Skin epidermis (tissue), 12 donors: ENCODE measurements at regions not wholly inside any gene's neighbourhood (a gene's known extent, or its start where the extent isn't known, plus 50 kb on each side); places are given as distances from the start of the nearest gene placed in this dataset.
"Not testable (repeated sequence)": the region's sequence is repeated elsewhere in the genome, so short reads cannot be mapped to it uniquely, and the experiment has no call there.

Source experiments
- H3K27ac ChIP-seq, 21 experiments: fragments of 200-600 bp; sonication (generic) in 11 of 21; one replicate each; pipeline ENCODE4 v1.5.0; 2020; ENCODE audit warnings: mild to moderate bottlenecking in 3 of 21, inconsistent platforms in 2 of 21, moderate library complexity in 2 of 21
- H3K4me3 ChIP-seq, 7 experiments: fragments of 200-600 bp; sonication (generic) in 2 of 7; one replicate each; pipeline ENCODE4 v1.5.0; 2020; ENCODE audit warnings: inconsistent platforms in 2 of 7, mild to moderate bottlenecking in 2 of 7, moderate library complexity in 1 of 7

GRCh38 chr7:10472115-10472514, 501.6 kb upstream of the PHF14 start:
- no peak overlapping the region for H3K4me3 ChIP-seq
- no peak overlapping the region for H3K27ac ChIP-seq

- no peak overlapping the region for H3K4me3 ChIP-seq
- no peak overlapping the region for H3K27ac ChIP-seq
Measured at GRCh38 chr7:10473569-10473968, 500.1 kb upstream of the PHF14 start.

- Histone ChIP-seq H3K4me3 (no peak overlapping the region), H3K27ac (no peak overlapping the region)
Measured at GRCh38 chr7:10474048-10474447, 499.6 kb upstream of the PHF14 start.

DNA sequence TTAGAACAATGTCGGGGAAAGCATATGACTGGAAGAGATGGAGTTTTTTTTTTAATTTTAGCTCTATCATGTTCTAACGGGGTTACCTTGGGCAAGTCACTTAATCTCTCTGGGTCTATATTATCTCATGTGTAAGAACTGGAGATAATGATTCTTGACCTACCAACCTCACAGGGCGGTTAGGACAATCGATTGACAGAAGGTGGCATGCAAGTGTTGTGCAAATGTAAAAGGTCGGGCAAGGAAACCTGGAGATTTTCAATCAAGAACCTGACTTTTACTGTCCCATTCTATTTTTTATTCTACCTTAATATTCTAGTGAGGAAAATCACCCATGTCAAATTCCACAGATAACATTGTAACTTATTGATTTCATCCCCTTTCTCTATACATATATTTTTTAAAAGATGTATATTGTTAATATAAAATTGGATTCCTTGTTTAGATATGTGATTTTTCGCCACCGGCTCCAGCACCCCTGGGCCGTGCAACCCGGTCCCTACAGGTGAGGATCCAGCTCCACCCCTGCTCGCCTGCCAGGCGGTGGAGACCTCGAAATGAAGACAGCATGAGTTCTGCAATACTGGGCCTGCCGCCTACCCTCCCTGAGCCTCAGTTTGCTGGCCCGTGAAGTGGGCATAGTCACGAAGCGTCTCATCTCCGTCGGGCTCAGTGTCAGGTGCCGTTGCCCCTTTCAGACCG, 497.6 kb upstream of the PHF14 start:
- Histone ChIP-seq H3K4me3 (no peak overlapping the region), H3K27ac (no peak overlapping the region)

DNA sequence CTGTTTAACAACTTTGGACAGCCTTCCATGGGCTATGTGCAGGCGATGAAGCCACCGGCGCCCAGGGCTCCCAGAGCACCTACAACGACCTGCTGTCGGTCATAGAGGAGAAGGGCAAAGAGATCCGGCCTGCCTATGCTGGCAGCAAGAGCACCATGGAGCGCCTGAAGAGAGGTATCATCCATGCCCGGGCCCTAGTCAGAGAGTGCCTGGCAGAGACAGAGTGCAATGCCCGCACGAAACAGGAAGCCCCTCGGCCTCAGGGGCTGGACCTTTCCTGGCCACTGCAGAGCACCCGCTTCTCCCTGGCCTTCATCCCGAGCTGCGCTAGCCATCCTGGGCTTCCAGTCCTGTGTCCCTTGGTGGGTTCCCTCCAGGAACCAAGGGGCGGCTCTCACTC, 497.0 kb upstream of the PHF14 start:
- no peak overlapping the region for H3K4me3 ChIP-seq
- H3K27ac ChIP-seq = no peak overlapping the region

DNA sequence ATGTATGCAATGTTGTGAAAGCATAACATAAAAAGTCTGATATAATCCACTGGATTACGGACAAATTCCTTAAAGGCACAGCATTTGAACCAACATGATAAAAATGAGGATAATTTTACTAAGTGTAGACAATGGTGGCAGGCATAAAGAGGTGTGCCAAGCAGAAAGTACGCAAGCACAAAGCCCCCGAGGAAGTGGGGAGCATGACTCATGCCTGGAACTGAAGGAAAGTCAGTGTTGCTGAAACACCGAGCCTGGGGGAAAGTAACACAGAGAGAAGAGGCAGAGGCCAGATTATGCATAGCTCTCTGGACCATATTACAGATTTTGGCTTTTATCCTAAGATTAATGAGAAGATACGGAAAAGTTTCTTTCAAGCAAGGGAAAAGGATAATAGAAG, 490.0 kb upstream of the PHF14 start:
- no peak overlapping the region for H3K4me3 ChIP-seq
- H3K27ac ChIP-seq = no peak overlapping the region

- Histone ChIP-seq H3K4me3 (no peak overlapping the region), H3K27ac (no peak overlapping the region)
Measured at GRCh38 chr7:10484767-10485166, 488.9 kb upstream of the PHF14 start.

DNA sequence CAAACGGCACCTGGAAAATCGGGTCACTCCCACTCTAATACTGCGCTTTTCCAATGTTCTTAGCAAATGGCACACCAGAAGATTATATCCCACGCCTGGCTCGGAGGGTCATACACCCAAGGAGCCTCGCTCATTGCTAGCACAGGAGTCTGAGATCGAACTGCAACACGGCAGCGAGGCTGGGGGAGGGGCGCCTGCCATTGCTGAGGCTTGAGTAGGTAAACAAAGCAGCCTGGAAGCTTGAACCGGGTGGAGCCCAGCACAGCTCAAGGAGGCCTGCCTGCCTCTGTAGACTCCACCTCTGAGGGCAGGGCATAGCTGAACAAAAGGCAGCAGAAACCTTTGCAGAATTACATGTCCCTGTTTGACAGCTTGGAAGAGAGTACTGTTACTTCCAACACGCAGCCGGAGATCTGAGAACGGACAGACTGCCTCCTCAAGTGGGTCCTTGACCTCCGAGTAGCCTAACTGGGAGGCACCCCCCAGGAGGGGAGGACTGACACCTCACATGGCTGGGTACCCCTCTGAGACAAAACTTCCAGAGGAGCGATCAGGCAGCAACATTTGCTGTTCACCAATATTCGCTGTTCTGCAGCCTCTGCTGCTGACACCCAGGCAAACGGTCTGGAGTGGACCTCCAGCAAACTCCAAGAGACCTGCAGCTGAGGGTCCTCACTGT, 472.3 kb upstream of the PHF14 start:
- H3K27ac ChIP-seq, H3K4me3 ChIP-seq: not testable (repeated sequence)

GRCh38 chr7:10507032-10507431, 466.6 kb upstream of the PHF14 start:
- no peak overlapping the region for H3K27ac ChIP-seq
- H3K4me3 ChIP-seq = no peak overlapping the region

DNA sequence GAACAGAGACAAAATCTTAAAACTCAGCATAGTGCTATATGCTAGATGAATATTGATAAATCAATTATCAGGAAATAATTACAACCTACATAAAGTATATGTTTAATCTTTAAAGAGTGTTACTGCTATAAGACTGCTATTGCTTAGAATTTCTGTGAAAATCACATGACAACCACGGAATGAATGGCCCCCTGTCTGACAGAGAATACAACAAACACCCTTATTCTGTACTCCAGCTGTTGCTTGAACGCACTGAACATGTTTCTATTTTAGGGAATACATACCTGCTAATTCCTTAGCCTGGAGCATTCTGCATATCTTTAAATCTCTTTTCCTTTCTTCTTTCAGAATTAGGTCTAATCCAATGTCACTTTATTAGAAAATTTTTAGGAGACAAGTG, 452.4 kb upstream of the PHF14 start:
- no peak overlapping the region for H3K27ac ChIP-seq
- no peak overlapping the region for H3K4me3 ChIP-seq

- not testable (repeated sequence) for H3K4me3 ChIP-seq
Measured at GRCh38 chr7:10533429-10533828, 440.2 kb upstream of the PHF14 start.

GRCh38 chr7:10536561-10536960, 437.1 kb upstream of the PHF14 start:
- H3K27ac ChIP-seq = no peak overlapping the region
- H3K4me3 ChIP-seq = no peak overlapping the region

More at GRCh38 chr7:10533429-10533828, 440.2 kb upstream of the PHF14 start:
- H3K27ac ChIP-seq = not testable (repeated sequence)

DNA sequence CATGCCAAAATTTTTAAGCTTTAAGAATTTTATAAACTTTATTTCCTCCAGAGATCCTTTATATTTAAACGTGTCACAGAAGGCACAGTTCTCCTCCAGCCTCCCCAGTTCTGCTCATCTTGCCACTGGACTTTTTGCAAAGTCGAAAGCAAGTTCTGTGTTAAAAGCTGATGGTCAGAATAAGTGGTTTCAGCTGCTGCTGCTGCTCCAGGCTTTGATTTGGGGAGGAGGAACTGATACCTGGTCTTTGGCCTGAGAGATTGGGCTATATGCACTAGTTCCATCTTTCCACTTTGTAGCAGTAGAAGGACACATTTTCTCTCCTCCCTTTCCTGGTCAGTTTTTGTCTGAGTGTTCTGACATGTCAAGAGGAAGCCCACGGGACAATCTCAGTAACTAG, 435.9 kb upstream of the PHF14 start:
- H3K27ac ChIP-seq = no peak overlapping the region
- no peak overlapping the region for H3K4me3 ChIP-seq

DNA sequence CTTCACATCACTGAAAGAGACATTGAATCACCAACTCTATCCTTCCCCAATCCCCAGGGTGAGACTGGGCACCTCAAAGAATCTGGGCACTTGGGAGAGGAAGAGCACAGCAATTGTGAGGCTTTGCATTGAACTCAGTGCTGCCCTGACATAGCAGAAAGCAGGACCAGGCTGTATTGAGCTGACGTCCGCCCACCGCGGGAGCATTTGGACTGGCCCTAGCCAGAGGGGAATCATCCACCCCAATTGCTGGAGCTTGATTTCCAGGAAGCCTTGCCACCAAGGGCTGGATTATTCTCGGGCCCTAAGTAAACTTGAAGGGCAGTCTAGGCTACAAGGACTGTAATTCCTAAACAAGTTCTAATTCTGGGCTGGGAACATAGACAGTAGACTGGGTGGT, 416.3 kb upstream of the PHF14 start:
- Histone ChIP-seq H3K4me3 (no peak overlapping the region), H3K27ac (no peak overlapping the region)

DNA sequence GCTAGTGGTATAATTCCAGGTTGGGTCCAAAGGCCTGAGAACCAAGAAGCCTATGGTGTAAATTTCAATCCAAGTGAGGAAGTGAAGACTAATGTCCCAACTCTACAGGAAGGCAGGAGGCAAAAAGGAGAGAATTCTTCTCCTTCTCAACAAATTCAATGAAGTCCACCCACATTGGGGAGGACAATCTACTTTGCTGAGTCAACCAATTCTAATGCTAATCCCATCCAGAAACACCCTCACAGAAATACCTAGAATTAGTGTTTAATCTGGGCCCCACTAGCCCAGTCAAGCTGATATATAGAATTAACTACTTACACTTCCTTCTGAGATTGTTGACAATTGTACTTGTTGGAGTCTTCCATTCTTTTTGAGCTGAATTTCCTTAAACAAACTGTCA, 413.2 kb upstream of the PHF14 start:
- Histone ChIP-seq H3K27ac (no peak overlapping the region), H3K4me3 (no peak overlapping the region)

DNA sequence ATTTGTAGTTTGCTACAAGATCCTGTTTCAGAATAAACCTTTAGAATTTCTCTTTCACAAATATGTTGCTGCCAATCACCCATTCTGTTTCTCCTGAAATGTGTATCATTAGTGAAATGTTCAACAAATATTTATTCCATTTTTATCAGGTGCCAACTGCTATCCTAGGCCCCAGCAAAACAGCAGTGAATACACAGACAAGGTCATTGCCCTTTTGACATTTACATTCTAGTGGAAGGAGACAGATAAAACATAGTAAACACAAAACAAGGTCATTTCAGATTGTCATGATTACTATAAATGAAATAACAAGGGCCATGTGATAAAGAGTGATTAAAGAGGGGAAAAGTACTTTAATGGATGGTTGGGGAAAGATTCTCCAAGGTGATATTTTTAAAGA, 404.8 kb upstream of the PHF14 start:
- no peak overlapping the region for H3K4me3 ChIP-seq
- H3K27ac ChIP-seq = no peak overlapping the region

DNA sequence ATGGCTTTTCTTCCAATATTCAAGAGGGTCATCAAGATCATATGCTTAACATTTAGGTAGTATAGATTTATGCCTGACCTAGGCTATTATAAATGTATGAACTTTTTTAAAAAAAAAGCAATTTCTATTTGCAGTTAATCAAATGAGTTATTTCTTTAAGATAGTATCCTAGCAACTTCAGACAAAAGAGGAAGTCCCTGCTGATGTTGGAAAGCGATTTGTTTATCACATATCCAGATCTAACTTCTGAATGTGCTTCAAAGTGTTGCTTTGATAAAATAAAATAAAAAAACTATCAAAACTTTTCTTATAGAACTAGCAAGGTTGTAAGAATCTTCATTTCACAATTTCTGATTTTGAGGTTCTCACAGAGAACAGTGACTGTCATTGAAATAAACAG, 401.9 kb upstream of the PHF14 start:
- H3K4me3 ChIP-seq = no peak overlapping the region

DNA sequence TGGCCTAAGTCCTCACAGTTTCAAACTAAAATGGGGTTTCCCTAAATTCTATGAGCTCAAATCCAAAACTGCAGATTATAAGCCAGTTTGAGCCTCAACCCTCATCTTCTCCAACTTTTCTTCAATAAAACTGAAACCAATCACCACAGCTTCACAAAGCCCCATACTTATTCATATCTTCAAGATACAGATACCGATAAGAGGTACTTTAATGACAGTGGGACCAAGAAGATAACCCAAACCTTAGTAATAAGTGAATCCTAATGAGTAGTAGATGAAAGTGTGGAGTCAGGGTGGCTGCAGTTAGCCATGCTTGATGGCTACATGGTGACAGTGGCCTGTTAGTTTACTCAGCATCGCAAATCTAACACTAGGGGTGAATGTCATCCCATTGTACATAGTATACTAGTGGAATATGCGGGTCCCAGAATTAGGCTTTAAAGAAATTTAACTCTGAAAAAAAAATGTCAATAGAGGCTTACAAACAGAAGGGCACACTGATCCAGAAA, 395.8 kb upstream of the PHF14 start:
- Histone ChIP-seq H3K27ac (no peak overlapping the region), H3K4me3 (no peak overlapping the region)

More for the DNA sequence above, 401.9 kb upstream of the PHF14 start:
- no peak overlapping the region for H3K27ac ChIP-seq

GRCh38 chr7:10579561-10579960, 394.1 kb upstream of the PHF14 start:
- Histone ChIP-seq H3K4me3 (no peak overlapping the region), H3K27ac (no peak overlapping the region)

GRCh38 chr7:10584886-10585285, 388.8 kb upstream of the PHF14 start:
- Histone ChIP-seq H3K4me3 (no peak overlapping the region), H3K27ac (no peak overlapping the region)

GRCh38 chr7:10588084-10588483, 385.6 kb upstream of the PHF14 start:
- no peak overlapping the region for H3K4me3 ChIP-seq

DNA sequence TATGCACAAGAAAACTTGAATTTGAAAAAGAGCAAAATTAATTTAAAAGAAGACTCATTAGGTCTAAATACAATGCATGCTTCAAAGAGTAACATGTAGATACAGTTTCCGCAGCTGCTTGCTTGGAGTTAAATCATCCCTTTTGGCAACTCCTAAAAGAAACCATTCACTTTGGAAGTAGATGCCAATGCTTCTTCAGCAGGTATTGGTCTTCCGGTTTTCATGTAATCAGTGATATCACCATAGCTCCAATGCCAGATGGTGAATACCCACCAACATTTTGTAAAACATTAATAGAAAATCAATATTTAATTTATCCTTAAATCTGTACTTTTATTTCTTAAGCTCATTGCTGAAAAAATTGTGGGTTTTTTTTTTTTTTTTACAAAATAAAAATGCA, 381.1 kb upstream of the PHF14 start:
- Histone ChIP-seq H3K27ac (no peak overlapping the region), H3K4me3 (no peak overlapping the region)

More at GRCh38 chr7:10588084-10588483, 385.6 kb upstream of the PHF14 start:
- no peak overlapping the region for H3K27ac ChIP-seq
